ENCODE measurements at regions not wholly inside any gene's neighbourhood (a gene's known extent, or its start where the extent isn't known, plus 50 kb on each side); places are given as distances from the start of the nearest gene placed in this dataset.

DNA sequence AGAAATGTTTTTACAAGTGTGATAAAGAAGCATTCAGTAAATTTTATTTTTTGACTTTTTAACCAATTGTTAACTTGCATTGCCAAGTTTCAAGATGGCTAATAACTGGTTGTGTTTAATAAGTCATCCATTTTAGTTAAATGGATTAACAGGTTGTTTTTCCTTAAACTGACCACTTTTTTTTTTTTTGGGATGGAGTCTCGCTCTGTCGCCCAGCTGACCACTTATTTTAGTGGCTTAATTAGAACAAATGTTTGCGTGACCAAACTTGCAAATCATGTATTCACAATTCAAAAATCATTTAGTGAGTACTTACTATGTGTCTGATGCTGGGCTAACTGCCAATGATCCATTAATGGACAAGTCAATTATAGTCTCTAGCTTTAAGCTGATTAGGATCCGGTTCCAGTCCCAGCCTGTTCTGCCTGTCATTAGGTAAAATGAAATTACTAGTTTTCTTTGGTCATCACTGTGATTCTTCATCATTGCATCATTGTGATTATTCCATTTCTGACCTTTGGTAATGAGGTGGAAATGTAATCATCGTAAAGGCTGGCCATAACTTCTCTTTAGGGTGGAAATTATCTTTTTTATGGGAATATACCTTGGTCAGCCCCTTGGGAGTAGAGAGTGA, 729.2 kb upstream of the MARCKS start:
- TF ChIP-seq, protein P1, sequence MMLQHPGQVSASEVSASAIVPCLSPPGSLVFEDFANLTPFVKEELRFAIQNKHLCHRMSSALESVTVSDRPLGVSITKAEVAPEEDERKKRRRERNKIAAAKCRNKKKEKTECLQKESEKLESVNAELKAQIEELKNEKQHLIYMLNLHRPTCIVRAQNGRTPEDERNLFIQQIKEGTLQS (IDR thresholded peaks at IDR 0.05) = no peak
- TF ChIP-seq JUND (IDR thresholded peaks at IDR 0.05) (no peak), RAD21 (IDR thresholded peaks at IDR 0.05) (no peak), EGR1 (IDR thresholded peaks at IDR 0.05; ENCODE audit: low read depth in 2 of 2) (no peak), NR2F2 (IDR thresholded peaks at IDR 0.05) (no peak)
- TF ChIP-seq, protein P2, sequence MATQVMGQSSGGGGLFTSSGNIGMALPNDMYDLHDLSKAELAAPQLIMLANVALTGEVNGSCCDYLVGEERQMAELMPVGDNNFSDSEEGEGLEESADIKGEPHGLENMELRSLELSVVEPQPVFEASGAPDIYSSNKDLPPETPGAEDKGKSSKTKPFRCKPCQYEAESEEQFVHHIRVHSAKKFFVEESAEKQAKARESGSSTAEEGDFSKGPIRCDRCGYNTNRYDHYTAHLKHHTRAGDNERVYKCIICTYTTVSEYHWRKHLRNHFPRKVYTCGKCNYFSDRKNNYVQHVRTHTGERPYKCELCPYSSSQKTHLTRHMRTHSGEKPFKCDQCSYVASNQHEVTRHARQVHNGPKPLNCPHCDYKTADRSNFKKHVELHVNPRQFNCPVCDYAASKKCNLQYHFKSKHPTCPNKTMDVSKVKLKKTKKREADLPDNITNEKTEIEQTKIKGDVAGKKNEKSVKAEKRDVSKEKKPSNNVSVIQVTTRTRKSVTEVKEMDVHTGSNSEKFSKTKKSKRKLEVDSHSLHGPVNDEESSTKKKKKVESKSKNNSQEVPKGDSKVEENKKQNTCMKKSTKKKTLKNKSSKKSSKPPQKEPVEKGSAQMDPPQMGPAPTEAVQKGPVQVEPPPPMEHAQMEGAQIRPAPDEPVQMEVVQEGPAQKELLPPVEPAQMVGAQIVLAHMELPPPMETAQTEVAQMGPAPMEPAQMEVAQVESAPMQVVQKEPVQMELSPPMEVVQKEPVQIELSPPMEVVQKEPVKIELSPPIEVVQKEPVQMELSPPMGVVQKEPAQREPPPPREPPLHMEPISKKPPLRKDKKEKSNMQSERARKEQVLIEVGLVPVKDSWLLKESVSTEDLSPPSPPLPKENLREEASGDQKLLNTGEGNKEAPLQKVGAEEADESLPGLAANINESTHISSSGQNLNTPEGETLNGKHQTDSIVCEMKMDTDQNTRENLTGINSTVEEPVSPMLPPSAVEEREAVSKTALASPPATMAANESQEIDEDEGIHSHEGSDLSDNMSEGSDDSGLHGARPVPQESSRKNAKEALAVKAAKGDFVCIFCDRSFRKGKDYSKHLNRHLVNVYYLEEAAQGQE (IDR thresholded peaks at IDR 0.05) = no peak
- Histone ChIP-seq H3K9me3 (ENCODE audit: control insufficient read depth in 4 of 4, low read length in 3 of 4) (no peaks in the 10 kb centered on the region), H3K9ac (ENCODE audit: low read depth in 1 of 2, low read length in 2 of 2) (no peak overlapping the region), H3K27me3 (ENCODE audit: control insufficient read depth in 4 of 4, insufficient read depth in 4 of 4, low read length in 3 of 4) (peaks cover 0 to 3% (median 0%) of the 10 kb centered on the region in 4 donors), H3K27ac (ENCODE audit: low read depth in 1 of 2, low read length in 2 of 2) (no peak overlapping the region), H3K4me1 (ENCODE audit: control insufficient read depth in 4 of 4, insufficient read depth in 4 of 4, low read length in 3 of 4) (no peaks in the 10 kb centered on the region), H3K36me3 (ENCODE audit: control insufficient read depth in 4 of 4, insufficient read depth in 3 of 4, low read depth in 1 of 4, low read length in 3 of 4) (no peaks in the 10 kb centered on the region), H3K4me3 (ENCODE audit: low read depth in 1 of 3, low read length in 3 of 3) (no peak overlapping the region)
- DNase-seq (ENCODE audit: low spot score) = no peak
- WGBS = 85% methylated on average over 5 of the region's 5 CpGs

DNA sequence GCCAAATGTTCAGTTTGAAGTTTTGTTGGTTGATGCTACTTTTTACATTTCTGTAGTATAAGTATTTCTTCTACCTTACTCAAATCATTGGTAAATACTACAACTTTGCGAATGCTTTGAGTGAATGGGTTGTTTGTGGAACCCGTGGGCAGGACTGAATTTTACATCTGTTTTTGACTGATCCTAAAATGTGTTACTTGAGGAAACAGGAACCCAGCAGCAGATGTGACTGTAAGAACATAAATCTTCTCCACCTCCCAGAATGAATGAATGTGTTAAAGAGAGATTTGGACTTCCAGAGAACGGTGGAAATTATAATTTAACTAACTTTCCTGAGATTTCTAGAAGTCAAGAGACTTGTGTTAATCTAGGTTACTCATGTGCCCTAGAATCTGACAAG, 728.5 kb upstream of the MARCKS start:
- no peak for TF ChIP-seq SP1 (IDR thresholded peaks at IDR 0.05)
- TF ChIP-seq, protein P1 (IDR thresholded peaks at IDR 0.05) = no peak
- TF ChIP-seq, protein P3, sequence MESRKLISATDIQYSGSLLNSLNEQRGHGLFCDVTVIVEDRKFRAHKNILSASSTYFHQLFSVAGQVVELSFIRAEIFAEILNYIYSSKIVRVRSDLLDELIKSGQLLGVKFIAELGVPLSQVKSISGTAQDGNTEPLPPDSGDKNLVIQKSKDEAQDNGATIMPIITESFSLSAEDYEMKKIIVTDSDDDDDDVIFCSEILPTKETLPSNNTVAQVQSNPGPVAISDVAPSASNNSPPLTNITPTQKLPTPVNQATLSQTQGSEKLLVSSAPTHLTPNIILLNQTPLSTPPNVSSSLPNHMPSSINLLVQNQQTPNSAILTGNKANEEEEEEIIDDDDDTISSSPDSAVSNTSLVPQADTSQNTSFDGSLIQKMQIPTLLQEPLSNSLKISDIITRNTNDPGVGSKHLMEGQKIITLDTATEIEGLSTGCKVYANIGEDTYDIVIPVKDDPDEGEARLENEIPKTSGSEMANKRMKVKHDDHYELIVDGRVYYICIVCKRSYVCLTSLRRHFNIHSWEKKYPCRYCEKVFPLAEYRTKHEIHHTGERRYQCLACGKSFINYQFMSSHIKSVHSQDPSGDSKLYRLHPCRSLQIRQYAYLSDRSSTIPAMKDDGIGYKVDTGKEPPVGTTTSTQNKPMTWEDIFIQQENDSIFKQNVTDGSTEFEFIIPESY (IDR thresholded peaks at IDR 0.05) = no peak
- TF ChIP-seq HNF4G (IDR thresholded peaks at IDR 0.05) = no peak
- TF ChIP-seq, protein P4, sequence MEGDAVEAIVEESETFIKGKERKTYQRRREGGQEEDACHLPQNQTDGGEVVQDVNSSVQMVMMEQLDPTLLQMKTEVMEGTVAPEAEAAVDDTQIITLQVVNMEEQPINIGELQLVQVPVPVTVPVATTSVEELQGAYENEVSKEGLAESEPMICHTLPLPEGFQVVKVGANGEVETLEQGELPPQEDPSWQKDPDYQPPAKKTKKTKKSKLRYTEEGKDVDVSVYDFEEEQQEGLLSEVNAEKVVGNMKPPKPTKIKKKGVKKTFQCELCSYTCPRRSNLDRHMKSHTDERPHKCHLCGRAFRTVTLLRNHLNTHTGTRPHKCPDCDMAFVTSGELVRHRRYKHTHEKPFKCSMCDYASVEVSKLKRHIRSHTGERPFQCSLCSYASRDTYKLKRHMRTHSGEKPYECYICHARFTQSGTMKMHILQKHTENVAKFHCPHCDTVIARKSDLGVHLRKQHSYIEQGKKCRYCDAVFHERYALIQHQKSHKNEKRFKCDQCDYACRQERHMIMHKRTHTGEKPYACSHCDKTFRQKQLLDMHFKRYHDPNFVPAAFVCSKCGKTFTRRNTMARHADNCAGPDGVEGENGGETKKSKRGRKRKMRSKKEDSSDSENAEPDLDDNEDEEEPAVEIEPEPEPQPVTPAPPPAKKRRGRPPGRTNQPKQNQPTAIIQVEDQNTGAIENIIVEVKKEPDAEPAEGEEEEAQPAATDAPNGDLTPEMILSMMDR (IDR thresholded peaks at IDR 0.05; ENCODE audit: low read depth, low read length, missing input control) = no peak
- TF ChIP-seq FOXA2 (IDR thresholded peaks at IDR 0.05) = no peak
- TF ChIP-seq, protein P2 (IDR thresholded peaks at IDR 0.05) = no peak
- TF ChIP-seq YY1 (IDR thresholded peaks at IDR 0.05) = no peak
- no peak for TF ChIP-seq NR2F2 (IDR thresholded peaks at IDR 0.05)
- WGBS = 73% methylated on average over 3 of the region's 3 CpGs
- no peaks in the 10 kb centered on the region for H3K9me3 ChIP-seq (ENCODE audit: control insufficient read depth in 4 of 4, low read length in 3 of 4)
- H3K36me3 ChIP-seq (ENCODE audit: control insufficient read depth in 4 of 4, insufficient read depth in 3 of 4, low read depth in 1 of 4, low read length in 3 of 4) = no peaks in the 10 kb centered on the region
- H3K27me3 ChIP-seq (ENCODE audit: control insufficient read depth in 4 of 4, insufficient read depth in 4 of 4, low read length in 3 of 4) = peaks cover 0 to 3% (median 0%) of the 10 kb centered on the region in 4 donors
- H3K4me1 ChIP-seq (ENCODE audit: control insufficient read depth in 4 of 4, insufficient read depth in 4 of 4, low read length in 3 of 4) = no peaks in the 10 kb centered on the region
- DNase-seq (ENCODE audit: low spot score) = no peak
- no peak overlapping the region for H3K4me3 ChIP-seq (ENCODE audit: low read depth in 1 of 3, low read length in 3 of 3)
- no peak overlapping the region for H3K9ac ChIP-seq (ENCODE audit: low read depth in 1 of 2, low read length in 2 of 2)
- no peak overlapping the region for H3K27ac ChIP-seq (ENCODE audit: low read depth in 1 of 2, low read length in 2 of 2)
